ENCODE measurements at regions not wholly inside any gene's neighbourhood (a gene's known extent, or its start where the extent isn't known, plus 50 kb on each side); places are given as distances from the start of the nearest gene placed in this dataset.
A peak's percentile ranks its signal among the peaks of the same experiment; 100 is the strongest.

GRCh38 chr20:7189231-7189630, 421.7 kb downstream of the BMP2 start:
- ATAC-seq (ENCODE audit: low read depth in 2 of 2) (no peak), DNase-seq (no peak)
- Mint-ChIP-seq H3K27me3 (no peaks in the 10 kb centered on the region), H3K36me3 (no peaks in the 10 kb centered on the region), H3K4me1 (no peaks in the 10 kb centered on the region), H3K4me3 (no peak overlapping the region), H3K27ac (no peak overlapping the region), H3K9me3 (peaks cover 0 to 4% (median 0%) of the 10 kb centered on the region in 7 donors)

DNA sequence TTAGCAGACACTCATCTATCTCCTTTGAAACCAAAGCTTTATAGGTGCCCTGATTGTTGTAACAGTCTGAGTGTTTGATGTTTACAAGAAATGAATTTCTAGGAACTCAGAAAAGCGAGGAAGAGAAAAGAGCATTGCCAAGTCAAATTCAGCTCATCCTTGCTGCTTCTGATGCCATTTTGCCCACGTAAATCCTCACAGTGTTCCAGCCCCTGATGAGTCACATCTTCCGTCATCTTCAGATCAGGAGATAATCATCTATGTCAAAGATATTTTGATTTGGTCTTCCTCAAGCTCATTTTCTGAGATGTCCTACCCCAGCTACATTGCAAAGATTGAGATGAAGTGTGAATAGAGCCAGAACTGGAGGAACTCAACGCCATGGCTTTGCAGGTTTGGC, 426.2 kb downstream of the BMP2 start:
- ATAC-seq (ENCODE audit: low read depth in 2 of 2): no peak
- no peaks in the 10 kb centered on the region for H3K4me1 Mint-ChIP-seq
- H3K9me3 Mint-ChIP-seq: peaks cover 0 to 8% (median 4%) of the 10 kb centered on the region in 7 donors

GRCh38 chr20:7195704-7196103, 428.2 kb downstream of the BMP2 start:
- no peak overlapping the region for H3K4me3 Mint-ChIP-seq
- no peak for DNase-seq
- no peaks in the 10 kb centered on the region for H3K27me3 Mint-ChIP-seq

More for the DNA sequence above, 426.2 kb downstream of the BMP2 start:
- Mint-ChIP-seq H3K27me3 (no peaks in the 10 kb centered on the region), H3K4me3 (no peak overlapping the region), H3K27ac (no peak overlapping the region), H3K36me3 (no peaks in the 10 kb centered on the region)
- DNase-seq: no peak

GRCh38 chr20:7196481-7196880, 429.0 kb downstream of the BMP2 start:
- ATAC-seq (ENCODE audit: low read depth in 2 of 2) (no peak), DNase-seq (no peak)
- H3K27me3 Mint-ChIP-seq: no peaks in the 10 kb centered on the region

More at GRCh38 chr20:7195704-7196103, 428.2 kb downstream of the BMP2 start:
- Mint-ChIP-seq H3K9me3 (peaks cover 0 to 8% (median 3%) of the 10 kb centered on the region in 7 donors), H3K27ac (no peak overlapping the region), H3K36me3 (no peaks in the 10 kb centered on the region), H3K4me1 (no peaks in the 10 kb centered on the region)
- ATAC-seq (ENCODE audit: low read depth in 2 of 2): no peak

DNA sequence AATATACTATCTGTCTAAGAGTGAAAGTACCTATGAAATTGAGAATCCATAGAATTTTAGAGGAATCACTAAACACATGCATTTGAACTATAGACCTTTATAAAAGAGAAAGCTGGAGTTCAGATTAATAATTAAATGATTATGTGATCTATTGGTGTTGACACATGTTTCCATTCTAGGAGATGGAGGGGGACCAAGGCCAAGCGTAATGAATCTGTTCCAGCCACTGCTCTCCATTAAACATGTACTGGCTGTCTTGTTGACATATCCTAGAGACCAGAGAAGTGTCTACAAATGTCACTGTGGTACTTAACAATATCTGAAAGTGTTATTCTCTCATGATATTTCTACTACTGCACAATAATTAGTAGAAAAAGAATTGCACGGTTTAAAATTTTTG, 432.4 kb downstream of the BMP2 start:
- H3K36me3 Mint-ChIP-seq: no peaks in the 10 kb centered on the region
- no peaks in the 10 kb centered on the region for H3K27me3 Mint-ChIP-seq
- peaks cover 0 to 14% (median 5%) of the 10 kb centered on the region in 7 donors for H3K9me3 Mint-ChIP-seq
- no peak overlapping the region for H3K4me3 Mint-ChIP-seq
- no peak for ATAC-seq (ENCODE audit: low read depth in 2 of 2)
- DNase-seq: no peak
- no peak overlapping the region for H3K27ac Mint-ChIP-seq
- no peaks in the 10 kb centered on the region for H3K4me1 Mint-ChIP-seq

More at GRCh38 chr20:7196481-7196880, 429.0 kb downstream of the BMP2 start:
- H3K9me3 Mint-ChIP-seq: peaks cover 0 to 8% (median 3%) of the 10 kb centered on the region in 7 donors
- H3K4me1 Mint-ChIP-seq: no peaks in the 10 kb centered on the region
- H3K27ac Mint-ChIP-seq: no peak overlapping the region
- H3K4me3 Mint-ChIP-seq: no peak overlapping the region
- H3K36me3 Mint-ChIP-seq: no peaks in the 10 kb centered on the region

GRCh38 chr20:7207186-7207798, 439.8 kb downstream of the BMP2 start:
- no peak overlapping the region for H3K27ac Mint-ChIP-seq
- ATAC-seq (ENCODE audit: low read depth in 2 of 2) (no peak), DNase-seq (no peak)
- H3K9me3 Mint-ChIP-seq: peaks cover 0 to 15% (median 5%) of the 10 kb centered on the region in 7 donors
- no peak overlapping the region for H3K4me3 Mint-ChIP-seq
- no peaks in the 10 kb centered on the region for H3K27me3 Mint-ChIP-seq
- H3K36me3 Mint-ChIP-seq: no peaks in the 10 kb centered on the region
- no peaks in the 10 kb centered on the region for H3K4me1 Mint-ChIP-seq

- H3K9me3 Mint-ChIP-seq: peaks cover 0 to 9% (median 4%) of the 10 kb centered on the region in 7 donors
- H3K4me3 Mint-ChIP-seq: no peak overlapping the region
- ATAC-seq (ENCODE audit: low read depth in 2 of 2) (no peak), DNase-seq (no peak)
- H3K27ac Mint-ChIP-seq: no peak overlapping the region
- no peaks in the 10 kb centered on the region for H3K4me1 Mint-ChIP-seq
- no peaks in the 10 kb centered on the region for H3K27me3 Mint-ChIP-seq
- no peaks in the 10 kb centered on the region for H3K36me3 Mint-ChIP-seq
Observed at GRCh38 chr20:7210910-7211309, 443.4 kb downstream of the BMP2 start.

GRCh38 chr20:7214081-7214740, 446.7 kb downstream of the BMP2 start:
- Mint-ChIP-seq H3K4me1 (no peaks in the 10 kb centered on the region), H3K27me3 (no peaks in the 10 kb centered on the region)

GRCh38 chr20:7217606-7218005, 450.1 kb downstream of the BMP2 start:
- ATAC-seq (ENCODE audit: low read depth in 2 of 2) (no peak), DNase-seq (no peak)
- Mint-ChIP-seq H3K36me3 (no peaks in the 10 kb centered on the region), H3K27me3 (no peaks in the 10 kb centered on the region), H3K4me1 (no peaks in the 10 kb centered on the region), H3K4me3 (no peak overlapping the region), H3K9me3 (peaks cover 0 to 7% (median 0%) of the 10 kb centered on the region in 7 donors), H3K27ac (no peak overlapping the region)

More at GRCh38 chr20:7214081-7214740, 446.7 kb downstream of the BMP2 start:
- H3K4me3 Mint-ChIP-seq: peak overlapping the region in 1 of 8 donors; percentile 61
- no peak overlapping the region for H3K27ac Mint-ChIP-seq
- ATAC-seq (ENCODE audit: low read depth in 2 of 2) (no peak), DNase-seq (no peak)
- peaks cover 0 to 5% (median 0%) of the 10 kb centered on the region in 7 donors for H3K9me3 Mint-ChIP-seq
- H3K36me3 Mint-ChIP-seq: no peaks in the 10 kb centered on the region

GRCh38 chr20:7220755-7221154, 453.3 kb downstream of the BMP2 start:
- no peak overlapping the region for H3K4me3 Mint-ChIP-seq
- no peaks in the 10 kb centered on the region for H3K27me3 Mint-ChIP-seq
- ATAC-seq (ENCODE audit: low read depth in 2 of 2): no peak
- peaks cover 4 to 16% (median 10%) of the 10 kb centered on the region in 7 donors for H3K9me3 Mint-ChIP-seq
- peaks cover 0 to 6% of the 10 kb centered on the region in 2 donors for H3K36me3 Mint-ChIP-seq
- no peaks in the 10 kb centered on the region for H3K4me1 Mint-ChIP-seq
- no peak for DNase-seq
- H3K27ac Mint-ChIP-seq: no peak overlapping the region

GRCh38 chr20:7226156-7226555, 458.7 kb downstream of the BMP2 start:
- Mint-ChIP-seq H3K9me3 (peaks cover 4 to 26% (median 14%) of the 10 kb centered on the region in 7 donors), H3K4me1 (no peaks in the 10 kb centered on the region), H3K27ac (no peak overlapping the region), H3K27me3 (no peaks in the 10 kb centered on the region), H3K36me3 (peaks cover 0 to 7% of the 10 kb centered on the region in 2 donors), H3K4me3 (peak overlapping the region in 1 of 8 donors; percentile 13)
- ATAC-seq (ENCODE audit: low read depth in 2 of 2): no peak
- no peak for DNase-seq

GRCh38 chr20:7231303-7231702, 463.8 kb downstream of the BMP2 start:
- Mint-ChIP-seq H3K4me3 (no peak overlapping the region), H3K27ac (no peak overlapping the region), H3K36me3 (no peaks in the 10 kb centered on the region), H3K27me3 (no peaks in the 10 kb centered on the region), H3K9me3 (peaks cover 0 to 30% (median 6%) of the 10 kb centered on the region in 7 donors), H3K4me1 (no peaks in the 10 kb centered on the region)
- DNase-seq (no peak), ATAC-seq (ENCODE audit: low read depth in 2 of 2) (no peak)

DNA sequence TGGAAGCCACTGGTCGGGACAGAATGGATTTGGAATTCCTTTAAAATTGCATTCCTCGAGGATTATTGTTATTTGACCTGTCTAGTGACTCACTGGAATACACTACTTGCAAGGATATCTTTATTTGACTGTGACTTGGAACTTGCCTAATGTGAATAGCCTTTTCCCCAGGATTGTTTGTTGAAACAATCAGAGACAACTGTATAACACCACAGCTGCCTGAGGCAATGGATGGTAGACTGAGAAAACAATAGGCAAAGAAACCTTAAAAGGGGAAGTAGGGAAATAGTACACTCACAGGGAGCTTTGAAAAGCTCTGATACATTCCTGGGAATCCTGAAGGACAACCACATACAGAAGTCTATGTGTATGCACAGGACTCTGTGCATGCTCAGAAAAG, 465.3 kb downstream of the BMP2 start:
- Mint-ChIP-seq H3K27me3 (no peaks in the 10 kb centered on the region), H3K27ac (peak overlapping the region in 1 of 6 donors; percentile 27), H3K4me3 (no peak overlapping the region), H3K4me1 (no peaks in the 10 kb centered on the region), H3K36me3 (no peaks in the 10 kb centered on the region), H3K9me3 (peaks cover 0 to 21% (median 4%) of the 10 kb centered on the region in 7 donors)
- no peak for ATAC-seq (ENCODE audit: low read depth in 2 of 2)
- DNase-seq: no peak

DNA sequence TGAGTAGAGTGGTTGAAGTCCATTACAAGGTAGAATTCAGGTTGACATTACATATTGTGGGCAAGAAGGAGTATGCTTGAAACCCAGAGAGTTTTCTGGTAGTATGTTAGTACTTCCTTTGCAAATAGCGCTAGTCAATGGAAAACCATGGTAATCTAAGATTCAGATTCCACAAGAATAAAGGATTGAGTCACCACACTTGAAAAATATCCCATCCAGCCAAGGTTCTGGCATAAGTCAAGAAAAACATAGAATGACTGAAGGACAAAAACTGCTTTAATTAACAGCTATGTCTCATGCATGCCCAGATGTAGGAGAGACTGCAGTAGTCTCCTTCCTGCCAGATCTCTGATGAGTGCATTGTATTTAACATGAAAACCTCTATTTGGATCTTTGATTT, 469.8 kb downstream of the BMP2 start:
- no peak for ATAC-seq (ENCODE audit: low read depth in 2 of 2)
- no peaks in the 10 kb centered on the region for H3K36me3 Mint-ChIP-seq
- H3K4me3 Mint-ChIP-seq: no peak overlapping the region

More for the DNA sequence above, 469.8 kb downstream of the BMP2 start:
- no peaks in the 10 kb centered on the region for H3K27me3 Mint-ChIP-seq
- no peak for DNase-seq
- H3K27ac Mint-ChIP-seq: no peak overlapping the region
- no peaks in the 10 kb centered on the region for H3K4me1 Mint-ChIP-seq
- H3K9me3 Mint-ChIP-seq: peaks cover 1 to 14% (median 8%) of the 10 kb centered on the region in 7 donors

Data from naive B cell (primary cell).